Endodermal cell (in vitro differentiated cells): ENCODE measurements at regions not wholly inside any gene's neighbourhood (a gene's known extent, or its start where the extent isn't known, plus 50 kb on each side); places are given as distances from the start of the nearest gene placed in this dataset.

ENCODE experiments used
- DNase-seq: peaks from one replicate; pipeline ENCODE4 v3.0.0-alpha.2; 2017
- H3K27ac ChIP-seq: 2 replicates; pipeline ENCODE4 v1.5.1; 2013; ENCODE audit warnings: mild to moderate bottlenecking, low read depth, low read length, moderate library complexity
- H3K27me3 ChIP-seq: 2 replicates; pipeline ENCODE4 v1.6.1; 2013; ENCODE audit warnings: mild to moderate bottlenecking, low read length, moderate library complexity; ENCODE audit not compliant: insufficient read depth, control insufficient read depth, poor library complexity, severe bottlenecking
- H3K36me3 ChIP-seq: 2 replicates; pipeline ENCODE4 v1.7.0; 2013; ENCODE audit warnings: mild to moderate bottlenecking, low read length, moderate library complexity; ENCODE audit not compliant: control insufficient read depth, insufficient read depth
- H3K4me1 ChIP-seq: one replicate; pipeline ENCODE4 v1.7.0; 2013; ENCODE audit warnings: low read length; ENCODE audit not compliant: control insufficient read depth, insufficient read depth
- H3K4me3 ChIP-seq: 2 replicates; pipeline ENCODE4 v1.5.1; 2013; ENCODE audit warnings: mild to moderate bottlenecking, low read length, moderate library complexity
- H3K9ac ChIP-seq: 2 replicates; pipeline ENCODE4 v1.6.1; 2013; ENCODE audit warnings: mild to moderate bottlenecking, low read length, moderate library complexity; ENCODE audit not compliant: poor library complexity, severe bottlenecking; ENCODE audit errors: extremely low read depth
- H3K9me3 ChIP-seq: 2 replicates; pipeline ENCODE4 v1.6.1; 2013; ENCODE audit warnings: mild to moderate bottlenecking, low read length, moderate library complexity; ENCODE audit not compliant: control insufficient read depth
- H3K27ac Mint-ChIP-seq: 2 replicates; pipeline ENCODE4 v1.8.0; 2020; ENCODE audit warnings: mixed read lengths
- H3K27me3 Mint-ChIP-seq: 2 replicates; pipeline ENCODE4 v1.8.0; 2021; ENCODE audit warnings: mild to moderate bottlenecking, mixed read lengths; ENCODE audit not compliant: insufficient read depth
- H3K36me3 Mint-ChIP-seq: 2 replicates; pipeline ENCODE4 v1.8.0; 2020; ENCODE audit warnings: low read depth, mixed read lengths
- H3K4me1 Mint-ChIP-seq: 2 replicates; pipeline ENCODE4 v1.8.0; 2020; ENCODE audit warnings: mixed read lengths
- H3K4me3 Mint-ChIP-seq: 2 replicates; pipeline ENCODE4 v1.8.0; 2020; ENCODE audit warnings: mild to moderate bottlenecking, moderate library complexity, mixed read lengths
- H3K9me3 Mint-ChIP-seq: 2 replicates; pipeline ENCODE4 v1.8.0; 2020; ENCODE audit warnings: mild to moderate bottlenecking, mixed read lengths
- WGBS, 2 experiments: methylation state at CpG; one replicate each; pipeline versions ENCODE4 v1.1.5 to v1.1.7; 2013; ENCODE audit warnings: missing lambda C conversion rate in 2 of 2, mixed read lengths in 1 of 2; ENCODE audit not compliant: insufficient coverage in 1 of 2, insufficient read length in 1 of 2; 5-methylcytosine and 5-hydroxymethylcytosine counted together
- TF ChIP-seq, protein P1 (sequence below): fragments of 200-600 bp; sonication (generic); conservative IDR thresholded peaks from 2 replicates; pipeline ENCODE4 v1.5.0; 2021; ENCODE audit warnings: antibody characterized with exemption, mild to moderate bottlenecking

GRCh38 chr9:129394061-129394885 lies 216.2 kb upstream of the IER5L start:
- H3K36me3 Mint-ChIP-seq = no peaks in the 10 kb centered on the region
- no peaks in the 10 kb centered on the region for H3K9me3 ChIP-seq
- no peaks in the 10 kb centered on the region for H3K9me3 Mint-ChIP-seq
- no peaks in the 10 kb centered on the region for H3K4me1 ChIP-seq
- H3K9ac ChIP-seq = no peak overlapping the region
- H3K27ac ChIP-seq = peak overlapping the region; percentile 78
- DNase-seq = no peak
- TF ChIP-seq, protein P1, sequence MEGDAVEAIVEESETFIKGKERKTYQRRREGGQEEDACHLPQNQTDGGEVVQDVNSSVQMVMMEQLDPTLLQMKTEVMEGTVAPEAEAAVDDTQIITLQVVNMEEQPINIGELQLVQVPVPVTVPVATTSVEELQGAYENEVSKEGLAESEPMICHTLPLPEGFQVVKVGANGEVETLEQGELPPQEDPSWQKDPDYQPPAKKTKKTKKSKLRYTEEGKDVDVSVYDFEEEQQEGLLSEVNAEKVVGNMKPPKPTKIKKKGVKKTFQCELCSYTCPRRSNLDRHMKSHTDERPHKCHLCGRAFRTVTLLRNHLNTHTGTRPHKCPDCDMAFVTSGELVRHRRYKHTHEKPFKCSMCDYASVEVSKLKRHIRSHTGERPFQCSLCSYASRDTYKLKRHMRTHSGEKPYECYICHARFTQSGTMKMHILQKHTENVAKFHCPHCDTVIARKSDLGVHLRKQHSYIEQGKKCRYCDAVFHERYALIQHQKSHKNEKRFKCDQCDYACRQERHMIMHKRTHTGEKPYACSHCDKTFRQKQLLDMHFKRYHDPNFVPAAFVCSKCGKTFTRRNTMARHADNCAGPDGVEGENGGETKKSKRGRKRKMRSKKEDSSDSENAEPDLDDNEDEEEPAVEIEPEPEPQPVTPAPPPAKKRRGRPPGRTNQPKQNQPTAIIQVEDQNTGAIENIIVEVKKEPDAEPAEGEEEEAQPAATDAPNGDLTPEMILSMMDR = no peak
- H3K27me3 Mint-ChIP-seq = peaks cover 2% of the 10 kb centered on the region
- H3K4me3 ChIP-seq = no peak overlapping the region
- peaks cover 21% of the 10 kb centered on the region for H3K27me3 ChIP-seq
- 71 to 87% methylated on average over 10 to 25 of the region's 25 CpGs for WGBS, 2 experiments
- H3K4me1 Mint-ChIP-seq = peaks cover 6% of the 10 kb centered on the region
- no peaks in the 10 kb centered on the region for H3K36me3 ChIP-seq
- H3K4me3 Mint-ChIP-seq = no peak overlapping the region
- H3K27ac Mint-ChIP-seq = no peak overlapping the region

DNA sequence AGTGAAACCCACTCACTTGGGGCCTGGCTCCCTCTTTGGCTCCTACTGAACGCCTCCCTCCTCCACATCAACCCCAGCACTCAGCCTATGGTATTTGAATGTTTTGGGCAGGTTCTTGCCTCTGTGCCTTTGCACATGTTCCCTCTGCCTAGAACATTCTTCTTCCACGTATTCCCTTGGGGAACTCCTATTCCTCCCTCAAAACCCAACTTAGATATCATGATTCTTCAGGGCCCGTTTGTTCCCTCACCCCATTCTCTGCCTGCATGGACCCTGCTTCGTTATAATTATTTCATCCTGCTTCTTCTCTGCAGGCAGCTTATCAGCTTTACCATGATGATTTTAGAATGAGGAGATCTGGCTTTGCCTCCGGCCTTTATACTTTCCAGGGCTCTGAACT lies 215.0 kb upstream of the IER5L start:
- no peaks in the 10 kb centered on the region for H3K4me1 ChIP-seq
- Mint-ChIP-seq H3K9me3 (no peaks in the 10 kb centered on the region), H3K27ac (no peak overlapping the region), H3K27me3 (peaks cover 2% of the 10 kb centered on the region), H3K4me1 (peaks cover 6% of the 10 kb centered on the region), H3K4me3 (no peak overlapping the region), H3K36me3 (no peaks in the 10 kb centered on the region)
- H3K36me3 ChIP-seq = no peaks in the 10 kb centered on the region
- H3K27ac ChIP-seq = no peak overlapping the region
- no peak overlapping the region for H3K4me3 ChIP-seq
- DNase-seq = no peak
- no peak overlapping the region for H3K9ac ChIP-seq
- WGBS, 2 experiments = 88 to 89% methylated on average over 5 of the region's 5 CpGs
- H3K9me3 ChIP-seq = no peaks in the 10 kb centered on the region
- TF ChIP-seq, protein P1 = no peak
- H3K27me3 ChIP-seq = peaks cover 21% of the 10 kb centered on the region

- H3K27me3 Mint-ChIP-seq = peaks cover 3% of the 10 kb centered on the region
- no peaks in the 10 kb centered on the region for H3K36me3 Mint-ChIP-seq
- no peaks in the 10 kb centered on the region for H3K9me3 Mint-ChIP-seq
- DNase-seq = peak; percentile 55
- peaks cover 21% of the 10 kb centered on the region for H3K27me3 ChIP-seq
- no peaks in the 10 kb centered on the region for H3K9me3 ChIP-seq
- H3K4me3 Mint-ChIP-seq = no peak overlapping the region
- no peaks in the 10 kb centered on the region for H3K36me3 ChIP-seq
- H3K4me3 ChIP-seq = no peak overlapping the region
- WGBS, 2 experiments = 57 to 81% methylated on average over 4 to 12 of the region's 12 CpGs
- TF ChIP-seq, protein P1 = no peak
- H3K4me1 ChIP-seq = no peaks in the 10 kb centered on the region
- H3K27ac ChIP-seq = no peak overlapping the region
- H3K9ac ChIP-seq = no peak overlapping the region
- peaks cover 6% of the 10 kb centered on the region for H3K4me1 Mint-ChIP-seq
- no peak overlapping the region for H3K27ac Mint-ChIP-seq
Observed at GRCh38 chr9:129392093-129392541, 214.1 kb upstream of the IER5L start.
